ENCODE measurements at regions not wholly inside any gene's neighbourhood (a gene's known extent, or its start where the extent isn't known, plus 50 kb on each side); places are given as distances from the start of the nearest gene placed in this dataset.
A peak's percentile ranks its signal among the peaks of the same experiment; 100 is the strongest.

DNA sequence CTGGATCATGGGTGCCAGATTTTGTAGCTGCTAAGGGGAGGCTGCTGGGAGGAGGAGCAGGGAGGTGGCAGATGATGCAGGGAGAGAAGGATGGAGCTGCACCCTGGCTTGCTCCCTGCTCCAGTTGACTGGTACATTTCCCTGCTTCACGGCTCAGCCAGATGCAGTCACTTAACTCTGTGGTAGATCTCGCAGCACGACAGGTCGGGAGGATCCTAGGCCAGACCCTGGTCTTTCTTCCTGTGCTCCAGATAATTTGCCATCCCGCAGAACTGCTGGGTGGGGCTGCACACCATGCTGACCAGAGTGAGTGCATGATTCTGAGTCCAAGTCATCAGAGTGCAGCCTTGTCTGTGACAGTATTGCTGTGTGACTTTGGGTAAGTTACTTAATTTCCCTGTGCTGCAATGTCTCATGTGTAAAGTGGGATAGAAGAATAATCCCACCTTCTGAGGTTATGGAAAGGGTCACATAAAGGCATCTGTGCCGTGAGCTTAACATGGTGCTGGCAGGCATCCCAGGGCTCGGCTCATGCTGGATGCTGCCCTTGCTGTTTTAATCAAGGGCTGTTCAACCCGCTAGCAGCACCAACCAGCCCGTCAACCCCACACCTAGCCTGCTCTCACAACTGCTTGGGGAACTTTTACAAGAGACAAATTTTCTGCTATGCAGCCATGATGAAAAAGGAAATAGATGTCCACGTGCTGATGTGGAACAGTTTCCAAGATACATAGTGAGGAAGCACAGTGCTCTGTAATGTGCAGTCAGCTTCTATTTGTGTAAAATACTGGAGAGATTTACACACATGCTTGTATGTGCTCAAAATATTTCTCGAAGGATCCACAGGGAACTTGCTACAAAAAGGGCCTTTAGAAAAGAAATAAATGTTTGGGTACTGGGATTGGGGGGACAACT lies 257.9 kb downstream of the CDH26 start:
- no peak for DNase-seq

GRCh38 chr20:60219231-60219630 lies 261.0 kb downstream of the CDH26 start:
- DNase-seq: no peak

DNA sequence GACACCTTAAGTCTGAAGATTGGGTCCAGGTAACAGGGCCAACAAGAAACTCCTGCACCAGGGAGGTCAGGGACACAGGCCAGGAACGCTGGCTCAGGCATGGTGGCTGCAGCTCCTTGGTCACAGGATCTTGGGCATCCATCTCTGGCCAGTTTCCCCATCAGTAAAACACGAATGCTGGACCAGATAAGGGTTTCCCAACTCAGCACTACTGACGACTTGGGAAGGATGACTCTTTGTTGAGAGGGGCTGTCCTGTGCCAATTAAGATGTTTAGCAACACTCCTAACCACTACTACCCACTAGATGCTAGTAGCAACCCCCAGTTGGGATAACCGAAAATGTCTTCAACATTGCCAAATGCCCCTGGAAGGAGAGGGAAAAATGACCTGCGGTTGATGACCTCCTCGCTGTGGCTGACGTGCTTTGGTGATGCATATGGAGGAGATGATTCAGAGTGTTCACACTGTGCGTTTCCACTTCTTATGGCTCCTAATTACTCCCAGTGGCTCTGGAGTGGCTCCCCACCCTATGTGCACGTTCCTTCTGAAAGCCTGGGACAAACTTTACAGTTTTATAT lies 261.9 kb downstream of the CDH26 start:
- DNase-seq: no peak

- no peak for DNase-seq
Measured at GRCh38 chr20:60220706-60221105, 262.5 kb downstream of the CDH26 start.

DNA sequence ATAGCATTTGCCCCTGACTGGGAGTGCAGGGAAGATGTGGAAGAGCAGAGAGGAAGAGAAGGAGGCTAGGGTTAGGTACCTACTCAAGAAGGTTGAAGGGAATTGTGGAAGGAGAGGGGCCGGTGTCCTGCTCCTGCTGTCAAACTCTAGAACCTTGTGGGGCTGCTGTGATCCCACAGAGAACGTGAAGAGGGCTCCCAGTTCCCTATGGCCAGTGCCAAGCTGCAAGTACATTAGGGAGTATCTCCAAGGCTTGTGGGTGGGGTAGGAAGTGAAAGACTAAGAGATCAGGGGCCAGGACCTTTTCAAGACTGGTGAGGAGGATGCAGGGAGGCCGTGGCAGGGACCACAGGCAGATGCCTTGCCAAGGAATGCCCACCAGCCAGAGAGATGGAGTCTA lies 263.4 kb downstream of the CDH26 start:
- no peak for DNase-seq

- DNase-seq: no peak
Measured at GRCh38 chr20:60222497-60222896, 264.3 kb downstream of the CDH26 start.

DNA sequence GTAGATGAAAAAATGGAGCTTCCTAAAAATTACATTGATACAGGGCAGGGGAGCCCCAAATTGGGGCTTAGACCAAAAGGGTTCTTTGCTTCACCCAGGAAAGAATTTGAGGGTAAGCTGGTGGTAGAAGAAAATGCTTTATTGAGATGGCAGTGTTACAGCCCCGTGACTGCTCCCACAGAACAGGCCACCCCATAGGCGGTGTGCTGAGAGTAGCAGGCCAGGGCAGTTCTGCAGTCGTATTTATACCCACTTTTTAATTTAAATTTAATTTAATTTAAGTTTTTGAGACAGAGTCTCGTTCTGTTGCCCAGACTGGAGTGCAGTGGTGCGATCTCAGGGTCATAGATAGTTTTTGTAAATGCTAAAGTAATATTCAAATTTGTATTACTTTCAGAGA lies 265.0 kb downstream of the CDH26 start:
- DNase-seq: no peak

DNA sequence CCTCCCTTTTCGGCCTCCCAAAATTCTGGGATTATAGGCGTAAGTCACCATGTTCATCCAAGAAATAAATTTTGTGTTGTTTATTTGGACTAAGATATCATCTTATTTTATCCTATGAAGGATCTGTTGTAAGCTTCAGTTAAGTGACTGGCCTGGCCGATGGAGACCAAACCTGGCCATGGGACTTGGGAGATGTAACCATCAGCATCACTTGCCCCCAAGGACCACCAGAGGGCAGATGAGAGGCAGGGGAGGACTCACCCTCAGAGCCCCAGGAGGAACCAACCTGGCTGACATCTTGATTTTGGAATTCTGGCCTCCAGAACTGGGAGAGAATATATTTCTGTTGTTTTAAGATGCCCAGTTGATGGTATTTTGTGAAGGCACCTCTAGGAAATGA lies 266.7 kb downstream of the CDH26 start:
- peak; percentile 28 for DNase-seq

- no peak for DNase-seq
Measured at GRCh38 chr20:60228255-60228654, 270.0 kb downstream of the CDH26 start.

DNA sequence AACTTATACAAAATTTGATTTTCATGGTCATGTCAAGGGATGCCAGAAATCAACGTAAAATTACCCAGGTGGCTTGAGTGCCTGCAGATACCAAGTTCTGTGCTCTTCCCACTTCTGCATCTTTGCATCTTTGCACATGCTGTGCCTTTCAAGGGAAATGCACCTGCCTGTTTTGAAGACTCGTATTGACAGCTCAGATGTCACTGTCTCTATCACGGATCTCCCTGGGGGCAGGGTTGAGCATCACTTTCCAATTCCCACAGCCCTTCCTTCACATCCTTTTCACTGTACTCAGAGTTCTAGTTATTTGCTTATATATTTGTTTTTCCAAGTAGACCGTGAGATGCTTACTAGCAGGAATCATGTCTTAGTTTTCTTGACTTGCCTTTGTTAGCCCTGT lies 274.2 kb downstream of the CDH26 start:
- DNase-seq: no peak

DNA sequence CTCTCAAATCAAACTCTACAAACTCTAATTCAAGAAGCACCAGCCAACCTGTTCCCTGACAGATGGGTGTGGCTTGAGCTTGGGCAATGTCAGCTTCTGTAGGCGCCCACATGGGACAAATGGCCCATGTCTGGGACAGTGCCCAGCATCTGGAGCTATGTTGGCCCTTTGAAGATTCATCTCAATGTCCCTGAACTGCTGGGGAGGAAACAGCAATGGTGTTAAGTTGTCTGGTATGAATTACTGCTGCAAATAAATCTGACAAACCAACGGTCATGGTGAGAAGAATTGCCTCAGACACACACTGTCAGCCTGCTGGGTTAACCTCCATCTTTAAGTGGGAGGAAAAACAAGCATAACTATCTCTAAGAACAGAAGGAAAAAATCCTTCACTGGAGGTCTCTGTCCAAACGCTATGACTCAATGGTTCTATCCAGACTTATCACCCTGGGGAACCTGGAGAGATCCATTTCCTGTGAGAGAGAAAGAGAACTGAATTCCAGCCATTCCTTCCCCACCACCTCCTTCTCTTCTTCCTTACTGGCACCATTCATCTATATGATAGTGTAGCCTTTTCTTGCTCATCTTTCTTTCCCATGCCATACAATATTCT lies 274.9 kb downstream of the CDH26 start:
- no peak for DNase-seq

DNA sequence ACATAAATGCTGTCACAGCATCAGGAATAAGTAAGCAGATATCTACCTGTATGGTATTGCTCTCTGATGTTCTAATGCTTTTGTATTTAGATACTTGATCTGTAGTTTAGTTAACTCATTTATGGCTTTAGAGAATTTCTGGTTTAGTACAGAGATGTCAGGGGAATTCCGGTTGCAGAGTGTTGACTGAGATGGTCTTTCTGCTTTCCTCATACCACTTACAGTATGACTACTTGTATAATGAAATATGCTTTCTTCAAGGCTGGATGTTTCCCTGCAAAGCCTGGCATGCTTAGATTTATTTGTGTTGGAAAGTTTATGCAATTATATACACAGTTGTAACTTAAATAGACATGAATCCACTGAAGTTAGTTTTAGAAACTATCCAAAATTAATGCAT lies 278.4 kb downstream of the CDH26 start:
- DNase-seq: no peak

DNA sequence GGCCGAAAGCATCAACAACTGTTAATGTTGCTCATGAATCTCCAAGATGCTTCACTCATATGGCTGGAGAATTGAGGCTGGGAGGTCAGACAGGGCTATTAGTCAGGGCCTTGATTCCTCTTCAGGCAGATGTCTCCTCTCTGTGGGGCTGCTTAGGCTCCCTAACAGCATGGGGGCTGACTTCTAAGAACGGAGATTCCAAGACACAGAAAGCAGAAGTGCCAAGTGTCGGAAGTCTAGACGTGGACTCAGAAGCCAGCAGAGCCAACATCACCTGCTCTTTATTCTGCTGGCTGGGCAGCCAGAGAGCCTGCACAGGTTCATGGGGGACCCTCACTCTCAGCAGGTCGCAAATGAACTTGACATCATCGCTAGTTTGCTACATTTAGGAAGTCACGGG lies 279.8 kb downstream of the CDH26 start:
- DNase-seq: no peak

- DNase-seq: no peak
Measured at GRCh38 chr20:60238992-60239660, 280.9 kb downstream of the CDH26 start.

- DNase-seq: no peak
Measured at GRCh38 chr20:60239956-60240355, 281.7 kb downstream of the CDH26 start.

GRCh38 chr20:60240415-60240814 lies 282.2 kb downstream of the CDH26 start:
- no peak for DNase-seq

DNA sequence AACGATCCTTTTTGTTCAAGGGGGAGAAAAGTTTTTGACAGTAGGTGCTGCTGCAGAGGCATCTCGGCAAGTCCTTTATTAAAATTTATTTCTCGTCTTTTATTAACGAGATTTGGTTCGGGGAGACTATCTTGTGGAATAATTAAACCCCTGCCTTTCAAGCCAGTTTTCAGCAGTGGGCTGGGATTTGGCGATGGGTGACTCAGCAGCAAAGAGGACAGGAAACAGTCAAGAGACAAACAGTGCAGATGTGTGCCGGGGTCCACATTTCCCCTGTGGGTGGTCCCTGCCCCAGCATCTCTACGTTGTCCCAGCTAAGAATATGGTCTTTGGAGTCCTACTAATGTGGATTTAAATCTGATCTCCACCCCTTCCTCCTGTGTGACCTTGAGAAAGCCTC lies 282.8 kb downstream of the CDH26 start:
- no peak for DNase-seq

DNA sequence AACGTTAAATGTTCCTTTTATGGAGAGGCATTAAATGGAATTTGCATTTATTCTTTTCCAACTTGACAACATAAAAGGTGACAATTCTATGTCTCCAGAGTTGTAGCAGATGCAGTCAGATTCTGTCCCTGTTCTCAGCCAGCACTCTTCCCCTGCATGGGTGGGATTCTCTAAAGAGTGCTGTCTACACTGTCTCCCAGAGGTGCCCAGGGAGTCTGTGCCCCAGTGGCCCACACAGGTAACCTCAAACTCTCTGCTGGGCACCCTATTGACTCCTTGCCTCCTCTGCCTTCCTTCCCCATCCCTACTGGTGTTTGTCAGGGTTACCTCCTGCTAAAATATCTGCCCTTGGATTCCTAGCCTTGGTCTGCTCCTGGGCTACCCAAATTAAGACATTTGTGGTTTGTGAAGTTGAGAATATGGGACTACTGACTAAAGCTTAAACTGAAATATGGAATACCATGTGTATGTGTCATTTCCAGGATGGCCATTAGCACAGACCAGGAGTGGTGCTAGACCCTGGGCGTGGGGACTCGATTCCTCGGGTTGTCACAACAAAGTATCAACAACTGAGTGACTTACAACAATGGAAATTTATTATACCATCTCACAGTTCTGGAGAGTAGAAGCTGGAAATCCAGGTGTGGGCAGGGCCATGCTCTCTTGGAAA lies 284.7 kb downstream of the CDH26 start:
- no peak for DNase-seq

- no peak for DNase-seq
Measured at GRCh38 chr20:60244373-60245146, 286.3 kb downstream of the CDH26 start.

GRCh38 chr20:60246751-60247150 lies 288.5 kb downstream of the CDH26 start:
- no peak for DNase-seq

DNA sequence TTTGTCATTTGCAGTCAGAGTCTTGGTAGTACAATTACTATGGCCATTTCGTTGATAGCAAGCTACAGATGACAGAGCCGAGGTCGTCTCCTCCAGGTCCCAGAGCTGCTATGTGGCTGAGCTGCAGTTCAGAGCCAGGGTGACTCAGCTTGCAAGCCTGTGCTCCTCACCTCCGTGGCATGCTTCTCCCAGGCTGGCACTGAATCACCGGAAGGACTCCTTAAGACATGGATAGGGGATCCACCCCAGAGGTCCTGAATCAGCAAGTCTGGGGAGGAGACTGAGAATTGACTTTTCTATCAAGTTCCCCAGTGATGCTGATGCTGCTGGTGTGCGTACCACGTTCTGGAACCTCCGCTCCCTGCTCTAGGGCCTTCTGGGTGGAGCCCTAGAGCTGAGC lies 291.2 kb downstream of the CDH26 start:
- no peak for DNase-seq

DNA sequence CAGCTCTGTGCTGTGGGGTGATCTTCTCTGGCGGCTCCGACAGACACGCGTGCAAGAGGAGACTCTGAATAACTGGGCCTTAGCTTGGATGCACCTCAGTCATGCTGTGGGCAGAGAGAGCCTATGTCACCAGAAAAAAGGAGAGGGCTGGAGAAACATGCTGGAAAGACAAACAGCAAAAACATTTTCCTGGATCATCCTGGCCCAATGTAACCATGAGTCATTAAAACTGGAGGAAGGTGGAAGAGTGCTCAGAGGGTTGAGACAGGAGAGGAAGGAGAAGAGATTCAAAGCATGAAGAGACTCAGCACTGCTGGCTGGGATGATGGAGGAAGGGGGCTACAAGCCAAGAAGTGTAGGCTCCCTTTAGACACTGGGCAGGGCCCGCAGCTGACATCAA lies 292.0 kb downstream of the CDH26 start:
- no peak for DNase-seq
